GM19023 (cell line): ENCODE measurements at regions not wholly inside any gene's neighbourhood (a gene's known extent, or its start where the extent isn't known, plus 50 kb on each side); places are given as distances from the start of the nearest gene placed in this dataset.
A peak's percentile ranks its signal among the peaks of the same experiment; 100 is the strongest.
"Not testable (repeated sequence)": the region's sequence is repeated elsewhere in the genome, so short reads cannot be mapped to it uniquely, and the experiment has no call there.

Experiments
- ATAC-seq: cut with Tn5 transposase; IDR thresholded peaks from one replicate; pipeline ENCODE4 v1.9.1; 2021; ENCODE audit warnings: mild to moderate bottlenecking, moderate library complexity; ENCODE audit not compliant: unreplicated experiment

GRCh38 chr9:62833323-62834200 is 1643.7 kb downstream of the SPATA31A7 start:
- not testable (repeated sequence) for ATAC-seq

- peak; percentile 18 for ATAC-seq
These were observed 1647.5 kb downstream of the SPATA31A7 start for GRCh38 chr9:62837254-62837911.

- peak; percentile 100 for ATAC-seq
These were observed 1648.3 kb downstream of the SPATA31A7 start for GRCh38 chr9:62838024-62838718.

GRCh38 chr9:62839168-62839567 is 1649.3 kb downstream of the SPATA31A7 start:
- ATAC-seq: not testable (repeated sequence)

GRCh38 chr9:62843145-62843544 is 1653.3 kb downstream of the SPATA31A7 start:
- not testable (repeated sequence) for ATAC-seq

- ATAC-seq: not testable (repeated sequence)
These were observed 1654.0 kb downstream of the SPATA31A7 start for GRCh38 chr9:62843706-62844290.

GRCh38 chr9:62844681-62845185 is 1654.9 kb downstream of the SPATA31A7 start:
- not testable (repeated sequence) for ATAC-seq

GRCh38 chr9:62848258-62848657 is 1658.4 kb downstream of the SPATA31A7 start:
- ATAC-seq: not testable (repeated sequence)

GRCh38 chr9:62849991-62850390 is 1660.2 kb downstream of the SPATA31A7 start:
- ATAC-seq: not testable (repeated sequence)

- not testable (repeated sequence) for ATAC-seq
These were observed 1667.4 kb downstream of the SPATA31A7 start for GRCh38 chr9:62857280-62857679.

- not testable (repeated sequence) for ATAC-seq
These were observed 1668.4 kb downstream of the SPATA31A7 start for GRCh38 chr9:62858240-62858639.

GRCh38 chr9:62860939-62861860 is 1671.4 kb downstream of the SPATA31A7 start:
- not testable (repeated sequence) for ATAC-seq

- not testable (repeated sequence) for ATAC-seq
These were observed 1672.3 kb downstream of the SPATA31A7 start for GRCh38 chr9:62862180-62862579.

- ATAC-seq: not testable (repeated sequence)
These were observed 1673.5 kb downstream of the SPATA31A7 start for GRCh38 chr9:62863319-62863718.

- not testable (repeated sequence) for ATAC-seq
These were observed 1674.0 kb downstream of the SPATA31A7 start for GRCh38 chr9:62863867-62864266.

- ATAC-seq: not testable (repeated sequence)
These were observed 1674.9 kb downstream of the SPATA31A7 start for GRCh38 chr9:62864481-62865469.

GRCh38 chr9:62869061-62869460 is 1679.2 kb downstream of the SPATA31A7 start:
- ATAC-seq: not testable (repeated sequence)

GRCh38 chr9:62871765-62872164 is 1681.9 kb downstream of the SPATA31A7 start:
- not testable (repeated sequence) for ATAC-seq
